Endodermal cell (in vitro differentiated cells): ENCODE measurements at regions not wholly inside any gene's neighbourhood (a gene's known extent, or its start where the extent isn't known, plus 50 kb on each side); places are given as distances from the start of the nearest gene placed in this dataset.

ENCODE experiments used
- DNase-seq: peaks from one replicate; pipeline ENCODE4 v3.0.0-alpha.2; 2017
- H3K27ac ChIP-seq: 2 replicates; pipeline ENCODE4 v1.5.1; 2013; ENCODE audit warnings: mild to moderate bottlenecking, low read depth, low read length, moderate library complexity
- H3K27me3 ChIP-seq: 2 replicates; pipeline ENCODE4 v1.6.1; 2013; ENCODE audit warnings: mild to moderate bottlenecking, low read length, moderate library complexity; ENCODE audit not compliant: insufficient read depth, control insufficient read depth, poor library complexity, severe bottlenecking
- H3K36me3 ChIP-seq: 2 replicates; pipeline ENCODE4 v1.7.0; 2013; ENCODE audit warnings: mild to moderate bottlenecking, low read length, moderate library complexity; ENCODE audit not compliant: control insufficient read depth, insufficient read depth
- H3K4me1 ChIP-seq: one replicate; pipeline ENCODE4 v1.7.0; 2013; ENCODE audit warnings: low read length; ENCODE audit not compliant: control insufficient read depth, insufficient read depth
- H3K4me3 ChIP-seq: 2 replicates; pipeline ENCODE4 v1.5.1; 2013; ENCODE audit warnings: mild to moderate bottlenecking, low read length, moderate library complexity
- H3K9ac ChIP-seq: 2 replicates; pipeline ENCODE4 v1.6.1; 2013; ENCODE audit warnings: mild to moderate bottlenecking, low read length, moderate library complexity; ENCODE audit not compliant: poor library complexity, severe bottlenecking; ENCODE audit errors: extremely low read depth
- H3K9me3 ChIP-seq: 2 replicates; pipeline ENCODE4 v1.6.1; 2013; ENCODE audit warnings: mild to moderate bottlenecking, low read length, moderate library complexity; ENCODE audit not compliant: control insufficient read depth
- H3K27ac Mint-ChIP-seq: 2 replicates; pipeline ENCODE4 v1.8.0; 2020; ENCODE audit warnings: mixed read lengths
- H3K27me3 Mint-ChIP-seq: 2 replicates; pipeline ENCODE4 v1.8.0; 2021; ENCODE audit warnings: mild to moderate bottlenecking, mixed read lengths; ENCODE audit not compliant: insufficient read depth
- H3K36me3 Mint-ChIP-seq: 2 replicates; pipeline ENCODE4 v1.8.0; 2020; ENCODE audit warnings: low read depth, mixed read lengths
- H3K4me1 Mint-ChIP-seq: 2 replicates; pipeline ENCODE4 v1.8.0; 2020; ENCODE audit warnings: mixed read lengths
- H3K4me3 Mint-ChIP-seq: 2 replicates; pipeline ENCODE4 v1.8.0; 2020; ENCODE audit warnings: mild to moderate bottlenecking, moderate library complexity, mixed read lengths
- H3K9me3 Mint-ChIP-seq: 2 replicates; pipeline ENCODE4 v1.8.0; 2020; ENCODE audit warnings: mild to moderate bottlenecking, mixed read lengths
- WGBS, 2 experiments: methylation state at CpG; one replicate each; pipeline versions ENCODE4 v1.1.5 to v1.1.7; 2013; ENCODE audit warnings: missing lambda C conversion rate in 2 of 2, mixed read lengths in 1 of 2; ENCODE audit not compliant: insufficient coverage in 1 of 2, insufficient read length in 1 of 2; 5-methylcytosine and 5-hydroxymethylcytosine counted together
- TF ChIP-seq, protein P1 (sequence below): fragments of 200-600 bp; sonication (generic); conservative IDR thresholded peaks from 2 replicates; pipeline ENCODE4 v1.5.0; 2021; ENCODE audit warnings: antibody characterized with exemption, mild to moderate bottlenecking

DNA sequence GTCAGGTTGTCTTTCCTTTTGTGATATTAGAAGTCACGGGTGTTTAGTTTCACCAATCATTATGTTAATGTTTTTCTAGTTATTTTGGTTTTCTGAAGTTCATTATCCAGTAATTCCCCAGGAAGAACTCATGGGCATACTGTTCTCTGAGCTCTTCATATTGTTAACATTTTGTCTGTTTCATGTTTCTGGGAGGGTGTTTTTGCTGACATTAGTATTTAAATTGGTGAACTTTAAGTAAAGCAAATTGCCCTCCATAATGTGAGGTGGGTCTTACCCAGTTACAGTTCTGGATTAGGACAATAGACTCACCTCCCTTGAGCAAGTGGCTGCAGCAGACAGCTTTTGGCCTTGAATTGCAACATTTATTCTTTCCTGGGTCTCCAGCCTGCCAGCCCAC is 163.4 kb downstream of the GPAT3 start:
- Histone ChIP-seq H3K27ac (no peak overlapping the region), H3K9me3 (peaks cover 16% of the 10 kb centered on the region), H3K9ac (no peak overlapping the region), H3K4me1 (no peaks in the 10 kb centered on the region), H3K27me3 (no peaks in the 10 kb centered on the region), H3K36me3 (no peaks in the 10 kb centered on the region), H3K4me3 (no peak overlapping the region)
- Mint-ChIP-seq H3K4me3 (no peak overlapping the region), H3K4me1 (no peaks in the 10 kb centered on the region), H3K27ac (no peak overlapping the region), H3K27me3 (no peaks in the 10 kb centered on the region), H3K9me3 (peaks cover 11% of the 10 kb centered on the region), H3K36me3 (no peaks in the 10 kb centered on the region)
- WGBS, 2 experiments = 20% methylated on average over 1 of the region's 1 CpG; no CpG with 5 or more reads in 1 of the 2 experiments
- TF ChIP-seq, protein P1, sequence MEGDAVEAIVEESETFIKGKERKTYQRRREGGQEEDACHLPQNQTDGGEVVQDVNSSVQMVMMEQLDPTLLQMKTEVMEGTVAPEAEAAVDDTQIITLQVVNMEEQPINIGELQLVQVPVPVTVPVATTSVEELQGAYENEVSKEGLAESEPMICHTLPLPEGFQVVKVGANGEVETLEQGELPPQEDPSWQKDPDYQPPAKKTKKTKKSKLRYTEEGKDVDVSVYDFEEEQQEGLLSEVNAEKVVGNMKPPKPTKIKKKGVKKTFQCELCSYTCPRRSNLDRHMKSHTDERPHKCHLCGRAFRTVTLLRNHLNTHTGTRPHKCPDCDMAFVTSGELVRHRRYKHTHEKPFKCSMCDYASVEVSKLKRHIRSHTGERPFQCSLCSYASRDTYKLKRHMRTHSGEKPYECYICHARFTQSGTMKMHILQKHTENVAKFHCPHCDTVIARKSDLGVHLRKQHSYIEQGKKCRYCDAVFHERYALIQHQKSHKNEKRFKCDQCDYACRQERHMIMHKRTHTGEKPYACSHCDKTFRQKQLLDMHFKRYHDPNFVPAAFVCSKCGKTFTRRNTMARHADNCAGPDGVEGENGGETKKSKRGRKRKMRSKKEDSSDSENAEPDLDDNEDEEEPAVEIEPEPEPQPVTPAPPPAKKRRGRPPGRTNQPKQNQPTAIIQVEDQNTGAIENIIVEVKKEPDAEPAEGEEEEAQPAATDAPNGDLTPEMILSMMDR = no peak
- DNase-seq = no peak

DNA sequence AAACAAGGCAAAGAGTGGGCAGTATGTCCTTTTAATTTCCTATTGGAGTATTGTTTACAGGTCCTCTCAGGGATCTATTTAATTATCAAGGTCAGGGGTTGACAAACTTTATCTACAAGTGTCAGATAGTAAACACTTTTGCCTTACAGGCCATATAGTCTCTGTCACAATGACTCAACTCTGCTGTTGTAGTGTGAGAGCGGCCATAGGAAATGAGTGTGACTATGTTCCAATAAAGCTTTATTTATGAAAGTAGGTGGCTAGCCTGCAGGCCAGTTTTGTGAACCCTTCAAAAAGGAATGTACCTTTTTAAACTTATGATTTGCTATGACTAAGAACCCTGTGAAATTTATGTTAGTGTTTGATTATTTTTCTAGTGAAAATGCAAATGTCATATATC is 156.1 kb downstream of the GPAT3 start:
- Mint-ChIP-seq H3K4me3 (no peak overlapping the region), H3K27ac (no peak overlapping the region), H3K36me3 (no peaks in the 10 kb centered on the region), H3K27me3 (no peaks in the 10 kb centered on the region), H3K4me1 (peaks cover 5% of the 10 kb centered on the region), H3K9me3 (no peaks in the 10 kb centered on the region)
- Histone ChIP-seq H3K4me1 (peaks cover 4% of the 10 kb centered on the region), H3K4me3 (no peak overlapping the region), H3K27ac (no peak overlapping the region), H3K9me3 (no peaks in the 10 kb centered on the region), H3K36me3 (no peaks in the 10 kb centered on the region), H3K9ac (no peak overlapping the region), H3K27me3 (no peaks in the 10 kb centered on the region)
- WGBS, 2 experiments = 100% methylated on average over 1 of the region's 1 CpG
- DNase-seq = no peak
- TF ChIP-seq, protein P1 = no peak

DNA sequence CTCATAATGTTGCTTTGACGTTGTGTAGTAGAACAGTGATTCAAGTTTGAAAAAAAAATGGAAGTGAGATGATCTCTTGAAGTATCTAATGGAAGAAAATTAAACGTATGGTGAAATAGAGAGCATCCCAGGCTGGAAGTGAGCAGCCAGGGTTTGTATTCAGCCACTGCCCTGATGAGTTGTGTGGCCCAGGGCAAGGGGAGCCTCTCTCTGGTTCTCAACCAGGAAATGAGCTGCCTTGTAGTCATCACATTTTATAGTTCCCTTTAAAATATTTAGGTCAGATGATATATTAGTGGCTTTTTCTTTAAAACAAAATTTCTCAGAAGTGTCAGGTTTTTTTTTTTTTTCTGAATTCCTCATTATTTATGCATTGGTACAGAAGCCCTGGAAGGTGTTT is 150.3 kb downstream of the GPAT3 start:
- Histone ChIP-seq H3K36me3 (no peaks in the 10 kb centered on the region), H3K4me1 (no peaks in the 10 kb centered on the region), H3K4me3 (no peak overlapping the region), H3K9me3 (no peaks in the 10 kb centered on the region), H3K27ac (no peak overlapping the region), H3K27me3 (no peaks in the 10 kb centered on the region), H3K9ac (no peak overlapping the region)
- DNase-seq = no peak
- Mint-ChIP-seq H3K4me3 (no peak overlapping the region), H3K36me3 (no peaks in the 10 kb centered on the region), H3K27ac (no peak overlapping the region), H3K9me3 (no peaks in the 10 kb centered on the region), H3K27me3 (no peaks in the 10 kb centered on the region), H3K4me1 (no peaks in the 10 kb centered on the region)
- WGBS, 2 experiments = 88 to 95% methylated on average over 2 of the region's 2 CpGs
- TF ChIP-seq, protein P1 = no peak
